SU-DHL-6 (cell line): ENCODE measurements at regions not wholly inside any gene's neighbourhood (a gene's known extent, or its start where the extent isn't known, plus 50 kb on each side); places are given as distances from the start of the nearest gene placed in this dataset.

Source experiments
- CTCF ChIP-seq: fragments of 200-600 bp; sonication (generic); IDR thresholded peaks from one replicate; pipeline ENCODE4 v1.5.1; 2017; ENCODE audit warnings: antibody characterized with exemption, mild to moderate bottlenecking, low read length, moderate library complexity; ENCODE audit not compliant: insufficient read depth, poor library complexity, severe bottlenecking
- EZH2phosphoT487 ChIP-seq: fragments of 200-600 bp; sonication (generic), shearing (Covaris generic); conservative IDR thresholded peaks from 2 replicates; pipeline ENCODE4 v1.6.1; 2018; ENCODE audit warnings: mild to moderate bottlenecking, antibody characterized with exemption, low read length, moderate library complexity, mixed read lengths

- TF ChIP-seq EZH2phosphoT487 = no peak
- TF ChIP-seq CTCF = no peak
These were observed 582.9 kb downstream of the MED13L start for GRCh38 chr12:115694564-115694963.
